LNCAP (cell line): ENCODE measurements at regions not wholly inside any gene's neighbourhood (a gene's known extent, or its start where the extent isn't known, plus 50 kb on each side); places are given as distances from the start of the nearest gene placed in this dataset.

Source experiments
- CTCF ChIP-seq: fragments of 450-650 bp; IDR thresholded peaks from 2 replicates; pipeline ENCODE4 v1.5.1; 2017; ENCODE audit warnings: mild to moderate bottlenecking

GRCh38 chr11:112539741-112540140 is 279.1 kb upstream of the PLET1 start:
- TF ChIP-seq CTCF, result no peak

- TF ChIP-seq CTCF, result no peak
Measured at GRCh38 chr11:112540261-112540660, 279.6 kb upstream of the PLET1 start.

GRCh38 chr11:112541140-112542046 is 280.7 kb upstream of the PLET1 start:
- TF ChIP-seq CTCF, result no peak

GRCh38 chr11:112542479-112542878 is 281.8 kb upstream of the PLET1 start:
- TF ChIP-seq CTCF, result no peak

- no peak for TF ChIP-seq CTCF
Measured at GRCh38 chr11:112543390-112543789, 282.7 kb upstream of the PLET1 start.

- no peak for TF ChIP-seq CTCF
Measured at GRCh38 chr11:112548641-112549040, 288.0 kb upstream of the PLET1 start.

GRCh38 chr11:112553205-112553731 is 292.6 kb upstream of the PLET1 start:
- TF ChIP-seq CTCF, result no peak
